ENCODE measurements at regions not wholly inside any gene's neighbourhood (a gene's known extent, or its start where the extent isn't known, plus 50 kb on each side); places are given as distances from the start of the nearest gene placed in this dataset.

DNA sequence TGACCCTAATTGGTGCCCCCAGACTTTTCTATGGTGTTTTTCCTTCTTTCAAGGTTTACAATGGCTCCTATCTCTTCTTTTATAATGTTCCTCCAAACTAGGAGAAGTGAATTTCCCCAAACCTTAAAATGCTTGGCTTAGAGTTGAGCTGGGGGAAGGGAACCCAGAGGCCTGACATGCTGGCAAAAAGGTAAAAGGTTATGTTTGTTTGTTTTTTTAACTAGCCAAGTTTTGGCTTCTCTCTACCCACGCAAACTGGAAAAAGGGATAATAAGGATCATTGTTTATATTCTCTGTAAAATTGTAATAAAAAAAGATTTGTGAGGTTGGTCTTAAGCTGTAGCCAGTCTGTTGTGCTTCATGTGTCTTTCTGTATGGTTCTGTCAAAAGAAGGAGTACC lies 477.0 kb downstream of the IPMK start:
- TF ChIP-seq EZH2 (IDR thresholded peaks at IDR 0.05; ENCODE audit: insufficient read depth, poor library complexity, severe bottlenecking) (no peak), EZH2phosphoT487 (IDR thresholded peaks at IDR 0.05; ENCODE audit: insufficient read depth, low read depth) (no peak)
